ENCODE measurements at regions not wholly inside any gene's neighbourhood (a gene's known extent, or its start where the extent isn't known, plus 50 kb on each side); places are given as distances from the start of the nearest gene placed in this dataset.

DNA sequence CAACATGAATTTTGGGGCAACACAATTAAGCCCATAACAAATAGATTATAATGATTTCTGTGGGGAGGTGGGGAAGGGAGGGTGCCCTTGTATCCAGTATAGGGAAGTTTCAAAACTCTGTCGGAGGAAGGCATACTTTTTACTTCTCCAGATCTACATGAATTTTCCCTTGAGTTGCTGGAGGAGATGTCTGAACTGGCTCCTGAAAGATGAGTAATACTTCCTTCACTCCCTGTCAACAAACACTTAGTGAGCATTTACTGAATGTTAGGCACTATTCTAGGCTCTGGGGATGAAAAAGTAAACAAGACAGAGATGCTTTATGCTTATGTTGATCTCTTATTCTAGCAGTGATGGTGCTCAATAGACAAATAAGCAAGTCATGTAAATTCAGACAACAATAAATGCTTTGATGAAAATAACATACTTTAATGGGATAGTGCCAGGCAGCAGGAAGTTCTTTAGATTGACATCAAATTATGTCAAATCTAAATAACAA, 197.9 kb upstream of the ANKH start:
- ATAC-seq, result no peak
- DNase-seq, result no peak
- intact Hi-C loops (cut with micrococcal nuclease), result no loop called here

DNA sequence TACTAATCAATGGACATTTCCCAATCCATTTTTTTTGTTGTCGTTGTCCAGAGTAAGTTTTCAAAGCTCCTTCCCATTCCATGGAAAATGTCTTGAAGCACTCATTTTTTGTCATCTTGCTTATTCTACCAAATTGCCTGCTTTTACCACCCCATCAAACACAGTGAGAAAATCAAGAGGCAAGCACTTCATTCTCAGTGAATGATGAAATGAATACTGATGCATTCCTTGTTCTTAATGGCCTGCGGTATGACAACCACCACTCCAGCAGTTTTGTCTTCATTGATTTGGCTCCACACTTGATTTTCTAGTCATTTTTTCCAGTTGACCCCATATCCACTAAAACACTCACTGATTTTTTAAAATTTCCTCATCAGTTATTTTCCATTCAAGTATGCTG, 193.5 kb upstream of the ANKH start:
- intact Hi-C loops (cut with micrococcal nuclease), result no loop called here
- ATAC-seq (no peak), DNase-seq (no peak)

DNA sequence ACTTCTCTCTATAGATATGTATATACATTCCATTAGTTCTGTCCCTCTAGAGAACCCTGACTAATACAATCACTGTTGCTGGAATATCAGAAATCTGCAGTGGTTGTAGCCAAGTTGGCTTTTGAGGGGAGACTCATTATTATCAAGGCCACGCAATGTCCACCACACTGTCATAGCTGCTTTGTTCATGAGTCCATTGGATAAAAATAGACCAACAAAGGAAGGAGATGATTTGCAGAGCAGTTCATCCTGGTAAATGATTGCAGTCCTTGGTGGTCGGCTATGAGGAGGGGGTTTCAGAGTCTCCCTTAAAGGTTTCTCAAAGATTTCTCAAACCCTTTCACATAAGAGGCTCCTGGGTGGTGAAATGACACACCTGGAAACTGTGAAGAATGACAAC, 192.8 kb upstream of the ANKH start:
- no peak for DNase-seq
- intact Hi-C loops (cut with micrococcal nuclease), result no loop called here
- ATAC-seq, result no peak

- intact Hi-C loops (cut with micrococcal nuclease), result no loop called here
- ATAC-seq, result no peak
- DNase-seq, result no peak
Measured at GRCh38 chr5:15056988-15057592, 185.5 kb upstream of the ANKH start.

DNA sequence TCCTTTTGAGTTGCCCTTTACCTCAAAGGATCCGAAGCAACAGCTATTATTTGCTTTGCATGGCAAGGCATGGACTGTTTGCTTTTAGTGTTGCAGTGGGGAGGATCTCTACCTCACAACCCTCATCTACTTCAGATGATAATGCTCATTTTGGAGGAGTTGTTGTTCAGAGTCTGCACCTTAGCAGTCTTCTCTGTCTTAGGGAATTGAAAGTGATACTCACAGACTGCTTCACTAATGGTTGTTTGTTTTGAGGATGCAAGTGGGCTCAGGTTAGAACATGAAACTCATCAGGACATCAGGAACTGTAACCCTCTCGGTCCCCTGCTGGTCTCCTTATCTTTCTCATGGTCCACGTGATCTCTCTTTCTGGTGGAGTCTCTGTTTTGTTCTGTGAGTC, 172.9 kb upstream of the ANKH start:
- no peak for DNase-seq
- no peak for ATAC-seq
- intact Hi-C loops (cut with micrococcal nuclease), result no loop called here

- no peak for ATAC-seq
- intact Hi-C loops (cut with micrococcal nuclease), result no loop called here
- no peak for DNase-seq
Measured at GRCh38 chr5:15037247-15037908, 165.8 kb upstream of the ANKH start.

- intact Hi-C loops (cut with micrococcal nuclease), result no loop called here
- no peak for ATAC-seq
- DNase-seq, result no peak
Measured at GRCh38 chr5:15034379-15034778, 162.8 kb upstream of the ANKH start.

- intact Hi-C loops (cut with micrococcal nuclease), result no loop called here
- DNase-seq (no peak), ATAC-seq (peak; percentile 87)
Measured at GRCh38 chr5:15031180-15031579, 159.6 kb upstream of the ANKH start.

- ATAC-seq, result peak; percentile 44
- DNase-seq, result no peak
- intact Hi-C loops (cut with micrococcal nuclease), result no loop called here
Measured at GRCh38 chr5:15027764-15028163, 156.2 kb upstream of the ANKH start.

DNA sequence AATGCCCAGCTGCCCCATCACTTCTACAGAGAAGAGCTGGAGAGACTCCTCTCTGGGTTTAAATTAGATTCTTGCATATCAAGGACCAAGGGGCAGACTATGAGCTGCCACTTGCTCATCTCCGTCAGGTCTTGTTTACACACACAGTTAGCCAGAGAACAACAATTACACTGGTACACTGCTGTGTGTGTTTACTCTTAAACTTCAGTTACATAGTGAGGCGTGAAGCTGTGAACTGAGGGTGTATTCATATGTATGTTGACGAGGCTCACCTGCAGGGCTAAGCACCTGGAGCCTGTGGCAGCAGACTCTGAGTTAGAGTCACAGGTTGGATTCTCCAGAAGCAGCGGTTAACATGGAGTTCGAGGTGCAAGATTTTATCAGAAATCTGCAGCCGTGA, 155.4 kb upstream of the ANKH start:
- ATAC-seq (no peak), DNase-seq (no peak)
- intact Hi-C loops (cut with micrococcal nuclease), result no loop called here

- DNase-seq, result no peak
- ATAC-seq, result no peak
- intact Hi-C loops (cut with micrococcal nuclease), result no loop called here
Measured at GRCh38 chr5:15026011-15026893, 154.7 kb upstream of the ANKH start.

GRCh38 chr5:15023846-15024245, 152.3 kb upstream of the ANKH start:
- DNase-seq (no peak), ATAC-seq (no peak)
- intact Hi-C loops (cut with micrococcal nuclease), result no loop called here

DNA sequence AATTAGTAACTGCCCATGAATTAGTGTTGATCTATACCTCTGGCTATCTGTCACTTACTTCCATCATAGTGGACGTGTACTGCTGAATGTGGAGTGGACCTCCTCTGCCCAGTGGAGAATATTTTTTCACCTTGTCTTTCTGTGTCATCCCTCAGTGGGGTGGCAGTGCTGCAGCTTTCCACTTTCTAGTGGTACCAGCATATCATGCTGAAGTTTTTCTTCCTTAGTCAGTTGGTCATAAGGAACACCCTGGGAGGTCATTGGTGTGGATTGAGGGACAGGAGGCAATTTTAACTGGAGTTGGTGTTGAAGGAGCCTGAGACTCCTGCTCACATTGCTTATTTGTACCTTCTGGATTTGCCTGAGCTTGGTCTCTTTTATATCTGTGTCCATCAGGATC, 151.7 kb upstream of the ANKH start:
- intact Hi-C loops (cut with micrococcal nuclease), result no loop called here
- ATAC-seq (no peak), DNase-seq (no peak)

DNA sequence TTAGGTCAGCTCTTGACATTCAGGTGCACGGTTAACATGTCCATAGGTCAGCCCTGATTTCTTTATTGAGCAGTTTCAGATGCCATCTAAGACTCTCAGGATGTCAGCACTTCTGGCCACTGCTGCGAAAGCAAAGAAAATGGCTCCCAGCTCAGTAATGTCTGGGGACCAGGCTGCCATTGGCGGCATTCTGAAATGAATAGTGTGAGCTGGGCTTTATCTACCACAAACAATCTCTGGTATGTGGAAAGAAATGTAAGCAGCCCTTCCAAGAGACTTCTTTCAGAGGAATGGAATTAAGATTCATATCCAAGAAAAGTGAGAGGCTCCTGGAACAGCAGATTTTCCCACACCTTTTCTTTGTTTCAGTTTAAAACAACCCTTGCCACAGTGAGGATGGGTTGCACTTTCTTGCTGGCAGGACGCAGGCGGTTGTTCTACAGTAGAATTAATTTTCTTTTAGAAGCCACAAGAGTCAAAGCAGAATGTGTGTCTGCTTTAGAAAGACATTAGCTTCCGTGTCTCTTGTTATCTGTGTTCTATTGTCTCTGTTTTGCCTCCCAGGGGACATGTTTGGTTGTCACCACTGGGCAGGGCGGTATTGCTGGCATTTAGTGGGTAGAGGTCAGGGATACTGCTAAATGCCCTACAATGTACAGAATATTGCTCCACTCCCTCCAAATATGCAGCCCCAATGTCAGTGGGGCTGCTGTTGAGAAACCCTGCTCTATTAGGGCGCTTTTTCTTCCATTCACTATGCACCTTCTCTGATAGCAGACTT, 149.9 kb upstream of the ANKH start:
- ATAC-seq (peak; percentile 75), DNase-seq (no peak)
- intact Hi-C loops (cut with micrococcal nuclease), result no loop called here

- intact Hi-C loops (cut with micrococcal nuclease), result no loop called here
- ATAC-seq (no peak), DNase-seq (no peak)
Measured at GRCh38 chr5:15020736-15021135, 149.2 kb upstream of the ANKH start.

DNA sequence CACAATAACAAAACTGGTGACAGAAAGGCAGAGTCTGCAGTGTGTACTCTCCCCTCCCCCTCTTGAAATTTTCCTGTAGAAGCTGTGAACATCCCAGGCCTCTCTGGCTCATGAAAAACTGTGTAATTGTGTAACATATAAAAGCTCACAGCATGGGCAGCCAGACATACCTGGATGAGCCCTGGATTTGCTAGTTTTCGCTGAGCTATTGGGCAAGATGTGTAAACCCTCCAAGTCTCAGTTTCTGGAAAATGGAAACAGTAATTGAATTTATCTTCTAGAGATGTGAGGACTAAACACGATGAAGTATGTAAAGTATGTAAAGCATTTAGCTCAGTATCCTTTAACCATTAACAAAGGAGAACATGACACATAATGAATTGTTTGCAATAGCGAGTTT, 143.2 kb upstream of the ANKH start:
- DNase-seq (no peak), ATAC-seq (no peak)
- intact Hi-C loops (cut with micrococcal nuclease), result no loop called here

- intact Hi-C loops (cut with micrococcal nuclease), result no loop called here
- DNase-seq (no peak), ATAC-seq (peak; percentile 84)
Measured at GRCh38 chr5:15013654-15014463, 142.3 kb upstream of the ANKH start.

DNA sequence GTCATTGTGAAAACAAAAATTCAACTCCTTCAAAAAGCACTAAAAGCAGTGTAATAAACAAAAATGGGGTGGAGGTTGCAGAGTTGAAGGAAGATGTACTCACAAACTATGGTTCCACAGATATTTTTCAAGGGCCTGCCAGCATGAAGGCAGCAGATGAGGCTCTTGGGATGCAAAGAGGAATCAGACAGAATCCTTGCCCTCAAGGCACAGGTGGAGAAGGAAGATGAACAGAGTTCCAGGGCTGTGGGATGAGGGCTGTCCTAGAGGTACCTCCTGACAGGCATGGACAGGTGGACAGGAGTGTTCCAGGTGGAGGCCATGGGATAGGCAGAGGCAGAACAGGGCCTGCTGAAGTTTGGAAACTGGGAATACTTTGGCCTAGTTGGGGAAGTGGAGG, 140.5 kb upstream of the ANKH start:
- DNase-seq (no peak), ATAC-seq (no peak)
- intact Hi-C loops (cut with micrococcal nuclease), result no loop called here

DNA sequence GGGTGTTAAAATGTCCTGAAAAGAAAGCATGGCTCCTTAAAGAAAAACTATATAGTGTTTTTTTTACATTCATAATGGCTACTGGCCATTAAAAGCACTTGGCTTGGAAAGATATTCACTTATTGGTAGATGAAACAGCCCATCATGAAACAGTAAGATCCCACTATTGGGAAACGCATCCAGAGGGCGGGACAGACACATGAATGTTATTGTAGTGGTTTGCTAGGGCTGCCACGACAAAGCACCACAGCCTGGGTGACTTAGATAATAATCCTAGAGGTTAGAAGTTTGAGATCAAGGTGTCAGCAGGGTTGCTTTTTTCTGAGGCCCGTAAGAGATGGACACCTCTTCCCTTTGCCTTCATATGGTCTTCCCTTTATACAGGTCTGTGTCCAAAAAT, 139.4 kb upstream of the ANKH start:
- intact Hi-C loops (cut with micrococcal nuclease), result no loop called here
- DNase-seq (no peak), ATAC-seq (no peak)

Data from left ventricle myocardium superior (tissue), 1 donor.